ENCODE measurements at regions not wholly inside any gene's neighbourhood (a gene's known extent, or its start where the extent isn't known, plus 50 kb on each side); places are given as distances from the start of the nearest gene placed in this dataset.
"Not testable (repeated sequence)": the region's sequence is repeated elsewhere in the genome, so short reads cannot be mapped to it uniquely, and the experiment has no call there.

- in situ Hi-C loops (cut with MboI; ENCODE audit: low sequenced_read_pairs) = no loop called here
Measured at GRCh38 chr3:106913111-106913698, 464.0 kb upstream of the CCDC54 start.

DNA sequence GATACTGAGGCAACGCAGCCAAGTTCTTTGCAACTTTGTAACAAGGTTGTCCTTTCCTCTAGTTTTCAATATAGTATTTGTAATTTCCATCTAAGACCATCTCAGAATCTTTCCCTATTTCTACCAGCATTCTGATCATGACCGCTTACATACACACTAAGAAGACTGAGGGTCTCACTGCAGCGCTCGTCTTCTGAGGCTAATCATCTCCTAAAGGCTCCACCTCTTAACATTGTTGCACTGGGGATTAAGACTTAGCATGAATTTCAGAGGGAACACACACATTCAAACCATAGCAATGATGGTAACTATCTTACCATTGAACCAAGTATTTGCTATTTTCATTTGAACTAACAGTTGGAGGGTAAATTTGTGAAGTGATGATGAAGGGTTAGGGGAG is 463.3 kb upstream of the CCDC54 start:
- in situ Hi-C loops (cut with MboI; ENCODE audit: low sequenced_read_pairs) = no loop called here

DNA sequence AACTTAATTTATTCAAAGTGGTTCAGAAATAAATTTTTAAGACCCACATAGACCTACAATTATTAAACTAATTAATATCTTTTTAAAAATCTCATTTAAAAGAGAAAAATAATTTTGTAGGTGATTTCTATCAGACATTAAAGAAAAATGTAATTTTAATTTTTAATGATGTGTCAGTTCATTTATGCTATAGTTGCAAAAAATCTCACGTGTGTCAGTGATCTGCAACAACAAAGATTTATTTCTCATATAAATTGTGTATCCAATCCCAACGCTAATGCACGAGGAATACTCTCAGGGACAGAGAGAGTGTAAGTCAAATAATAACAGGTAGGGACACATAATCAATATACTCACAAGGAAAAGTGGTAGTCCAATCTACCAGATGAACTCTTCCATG is 456.6 kb upstream of the CCDC54 start:
- in situ Hi-C loops (cut with MboI; ENCODE audit: low sequenced_read_pairs) = no loop called here

DNA sequence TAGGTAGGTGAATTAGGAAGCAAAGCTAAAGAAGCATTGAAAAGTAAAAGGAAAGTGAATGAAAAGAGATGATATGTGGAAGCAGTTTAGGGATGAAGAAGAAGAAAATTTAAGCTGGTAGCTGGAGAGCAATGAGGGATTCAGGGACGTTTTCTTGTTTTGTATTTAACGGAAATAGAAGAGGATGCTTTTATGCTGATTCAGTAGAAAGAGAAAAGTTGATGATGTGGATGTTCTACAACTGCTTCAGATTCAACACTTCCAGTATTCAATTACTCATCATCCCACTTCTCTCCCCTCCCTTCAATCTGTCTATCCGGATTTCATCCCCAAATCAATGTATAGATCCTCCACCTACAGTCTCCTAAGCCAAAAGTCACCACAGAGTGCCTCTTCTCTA is 448.2 kb upstream of the CCDC54 start:
- in situ Hi-C loops (cut with MboI; ENCODE audit: low sequenced_read_pairs) = no loop called here

DNA sequence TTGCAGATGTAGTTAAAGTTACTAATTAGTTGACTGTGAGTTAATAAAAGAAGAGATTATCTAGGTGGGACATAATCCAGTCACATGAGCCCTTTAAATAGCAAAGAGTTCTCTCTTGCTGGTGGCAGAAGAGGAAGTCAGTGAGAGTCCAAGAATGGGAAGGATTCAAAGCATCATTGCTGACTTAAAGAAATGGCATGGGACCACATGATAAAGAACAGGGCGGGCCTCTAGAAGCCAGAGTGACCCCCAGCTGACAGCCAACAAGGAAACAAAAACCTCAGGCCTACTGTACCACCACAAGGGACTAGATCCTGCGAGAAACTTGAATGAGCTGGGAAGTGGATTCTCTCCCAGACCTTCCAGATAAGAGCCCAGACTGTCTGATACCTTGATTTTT is 447.2 kb upstream of the CCDC54 start:
- in situ Hi-C loops (cut with MboI; ENCODE audit: low sequenced_read_pairs) = no loop called here

DNA sequence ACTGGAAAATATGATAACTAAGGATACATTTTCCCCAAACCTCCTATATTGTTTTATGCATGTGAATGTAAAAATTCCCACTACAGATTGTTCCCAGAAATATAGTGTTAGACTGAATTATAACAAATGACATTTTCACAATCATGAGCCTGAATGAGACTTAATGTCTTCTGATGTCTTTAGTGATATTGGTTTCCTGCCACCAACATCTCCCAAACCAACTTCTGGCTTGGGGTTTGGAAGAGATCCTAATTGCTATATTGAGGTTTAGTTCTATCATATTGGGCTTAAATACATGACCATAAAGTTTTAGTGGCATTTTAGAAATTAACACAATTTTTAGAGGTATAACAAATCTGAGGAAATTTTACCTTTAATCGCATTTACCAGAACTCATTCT is 445.3 kb upstream of the CCDC54 start:
- in situ Hi-C loops (cut with MboI; ENCODE audit: low sequenced_read_pairs) = no loop called here

DNA sequence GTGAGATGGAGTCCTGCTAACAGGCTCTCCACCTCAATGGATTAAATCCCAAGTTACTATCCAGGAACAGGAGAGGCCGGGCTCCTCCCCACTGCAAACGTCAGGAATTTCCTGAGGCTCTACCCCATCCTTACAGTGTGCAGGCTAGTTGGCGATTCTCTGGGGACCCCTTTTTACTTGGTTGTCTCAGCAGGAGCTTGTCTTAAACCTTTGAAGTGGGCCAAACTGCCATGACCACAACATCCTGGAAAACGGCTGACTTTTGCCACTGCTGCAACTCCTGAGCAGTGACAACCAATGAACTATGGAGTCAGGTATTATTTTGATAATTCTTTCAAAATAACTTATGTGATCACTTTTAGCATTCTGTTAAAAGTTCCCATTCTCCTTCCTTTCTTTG is 440.9 kb upstream of the CCDC54 start:
- in situ Hi-C loops (cut with MboI; ENCODE audit: low sequenced_read_pairs) = no loop called here

- in situ Hi-C loops (cut with MboI; ENCODE audit: low sequenced_read_pairs) = no loop called here
Measured at GRCh38 chr3:106942051-106942450, 435.2 kb upstream of the CCDC54 start.

GRCh38 chr3:106943071-106943470 is 434.2 kb upstream of the CCDC54 start:
- in situ Hi-C loops (cut with MboI; ENCODE audit: low sequenced_read_pairs) = no loop called here

DNA sequence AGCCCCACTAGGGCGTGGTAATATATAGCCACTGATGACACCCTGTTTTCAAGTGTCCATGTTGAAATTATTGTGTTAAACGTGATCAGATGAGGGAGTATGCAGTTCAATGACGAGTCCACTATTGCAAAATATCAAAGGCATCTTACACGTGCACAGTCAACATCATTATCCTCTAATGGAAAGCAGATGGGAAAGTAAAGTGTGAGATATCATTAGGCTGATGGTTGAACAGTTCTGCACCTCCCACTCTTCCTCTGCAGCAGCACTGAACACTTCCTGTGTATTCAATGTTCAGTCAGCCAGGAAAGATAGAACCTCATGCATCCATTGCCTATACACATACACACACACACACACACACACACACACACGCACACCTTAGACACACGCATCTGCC is 431.8 kb upstream of the CCDC54 start:
- in situ Hi-C loops (cut with MboI; ENCODE audit: low sequenced_read_pairs) = no loop called here

DNA sequence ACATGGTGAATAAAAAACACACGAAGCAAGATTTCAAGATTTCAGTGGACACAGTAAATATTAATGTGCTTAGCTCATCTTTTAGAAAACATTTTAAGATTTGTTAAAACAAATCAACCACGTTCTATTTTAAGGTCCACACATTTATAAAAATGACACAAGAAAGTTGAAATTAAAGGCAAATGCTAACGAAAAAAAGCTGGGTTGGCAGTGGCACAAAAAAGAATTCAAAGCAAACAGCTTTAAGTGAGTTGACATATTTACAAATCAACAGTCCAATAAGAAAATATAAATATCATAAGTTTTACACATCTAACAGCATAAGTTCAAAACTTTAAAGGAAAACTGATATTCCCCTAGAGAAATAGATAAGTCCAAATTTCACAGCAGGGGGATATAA is 430.4 kb upstream of the CCDC54 start:
- in situ Hi-C loops (cut with MboI; ENCODE audit: low sequenced_read_pairs) = no loop called here

DNA sequence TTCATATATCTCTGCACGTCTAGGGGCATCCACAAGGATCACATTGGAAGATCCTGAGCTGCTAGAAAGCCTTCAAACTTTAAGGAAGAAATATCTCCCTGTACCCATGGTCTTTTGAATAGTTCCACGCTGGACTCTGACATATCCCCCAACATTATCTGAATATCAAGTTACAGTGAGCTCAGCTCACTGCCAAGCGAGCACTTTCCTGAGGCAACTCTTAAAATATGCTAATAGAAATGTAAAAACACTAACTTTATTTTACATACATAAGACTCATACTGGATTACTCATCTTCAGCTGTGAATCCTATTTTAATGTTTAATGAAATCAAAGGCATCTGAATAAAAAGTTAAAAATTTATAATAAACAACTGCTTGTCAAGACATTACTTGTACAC is 420.2 kb upstream of the CCDC54 start:
- in situ Hi-C loops (cut with MboI; ENCODE audit: low sequenced_read_pairs) = no loop called here

GRCh38 chr3:106962993-106963392 is 414.2 kb upstream of the CCDC54 start:
- in situ Hi-C loops (cut with MboI; ENCODE audit: low sequenced_read_pairs) = no loop called here

DNA sequence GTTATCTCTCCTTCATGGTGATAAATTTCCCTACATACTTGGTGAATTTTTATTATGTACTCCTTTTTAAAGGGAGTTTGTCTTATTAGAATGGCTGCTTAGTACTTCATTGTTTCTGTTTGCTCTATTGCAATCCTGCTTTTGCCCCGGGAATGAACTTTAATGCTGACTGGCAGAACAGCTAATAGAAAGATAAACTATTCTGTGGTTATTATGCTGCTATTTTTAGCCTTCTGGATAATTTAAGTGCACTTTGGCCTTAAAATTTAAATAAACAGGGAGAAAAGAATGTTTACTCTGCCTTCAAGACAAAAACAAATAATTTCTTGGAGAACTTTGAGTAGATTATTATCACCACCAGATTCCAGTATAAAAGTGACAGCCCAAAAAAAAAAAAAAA is 413.8 kb upstream of the CCDC54 start:
- in situ Hi-C loops (cut with MboI; ENCODE audit: low sequenced_read_pairs) = no loop called here

DNA sequence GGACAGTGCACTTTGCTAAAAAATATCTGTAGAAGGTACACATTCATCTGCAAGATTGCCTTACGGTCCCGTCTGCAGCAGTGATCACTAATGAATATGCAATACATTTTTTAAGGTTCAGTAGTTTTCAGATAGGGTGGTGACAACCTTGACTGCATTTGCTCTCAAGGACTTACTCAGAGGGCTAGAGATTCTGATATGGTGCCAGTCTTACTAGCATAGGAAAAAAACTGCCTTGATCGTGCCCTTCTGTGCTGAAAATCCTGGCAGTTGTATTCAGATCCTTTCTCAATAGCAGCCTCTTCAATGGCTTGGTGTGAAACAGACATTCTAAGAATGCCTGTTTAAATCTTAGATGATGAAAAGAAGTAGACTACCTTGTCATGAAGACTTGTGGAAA is 411.9 kb upstream of the CCDC54 start:
- in situ Hi-C loops (cut with MboI; ENCODE audit: low sequenced_read_pairs) = no loop called here

GRCh38 chr3:106969596-106969995 is 407.6 kb upstream of the CCDC54 start:
- in situ Hi-C loops (cut with MboI; ENCODE audit: low sequenced_read_pairs) = no loop called here

DNA sequence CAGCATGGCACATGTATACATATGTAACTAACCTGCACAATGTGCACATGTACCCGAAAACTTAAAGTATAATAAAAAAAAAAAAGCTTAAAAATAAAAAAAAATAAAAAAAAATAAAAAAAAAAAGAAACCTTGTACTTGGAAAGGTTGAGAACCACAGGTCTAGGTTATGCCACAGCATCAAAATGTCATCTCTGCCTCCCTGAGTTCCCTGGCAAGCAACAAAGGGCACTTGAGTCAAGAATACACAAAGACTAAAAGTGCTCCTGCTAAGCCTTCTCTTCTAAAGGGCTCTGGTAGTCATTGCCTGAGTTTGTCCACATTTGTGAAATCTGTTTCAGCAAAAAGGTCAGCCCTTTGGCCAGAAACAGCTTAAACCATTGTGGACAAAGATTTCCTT is 395.8 kb upstream of the CCDC54 start:
- in situ Hi-C loops (cut with MboI; ENCODE audit: low sequenced_read_pairs) = no loop called here

- in situ Hi-C loops (cut with MboI; ENCODE audit: low sequenced_read_pairs) = no loop called here
Measured at GRCh38 chr3:106985721-106986120, 391.5 kb upstream of the CCDC54 start.

- in situ Hi-C loops (cut with MboI; ENCODE audit: low sequenced_read_pairs) = not testable (repeated sequence)
Measured at GRCh38 chr3:106998841-106999682, 378.2 kb upstream of the CCDC54 start.

- in situ Hi-C loops (cut with MboI; ENCODE audit: low sequenced_read_pairs) = no loop called here
Measured at GRCh38 chr3:107001635-107002034, 375.6 kb upstream of the CCDC54 start.

DNA sequence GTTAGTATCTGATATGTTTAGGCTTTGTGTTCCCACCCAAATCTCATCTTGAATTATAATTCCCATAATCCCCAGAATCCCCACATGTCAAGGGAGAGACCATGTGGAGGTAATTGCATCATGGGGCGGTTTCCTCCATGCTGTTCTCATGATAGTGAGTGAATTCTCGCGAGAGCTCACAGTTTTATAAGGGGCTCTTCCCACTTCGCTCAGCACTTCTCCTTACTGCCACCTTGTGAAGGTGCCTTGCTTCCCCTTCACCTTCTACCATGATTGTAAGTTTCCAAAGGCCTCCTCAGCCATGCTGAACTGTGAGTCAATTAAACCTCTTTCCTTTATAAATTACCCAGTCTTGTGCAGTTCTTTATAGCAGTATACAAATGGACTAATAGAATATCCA is 371.9 kb upstream of the CCDC54 start:
- in situ Hi-C loops (cut with MboI; ENCODE audit: low sequenced_read_pairs) = not testable (repeated sequence)

DNA sequence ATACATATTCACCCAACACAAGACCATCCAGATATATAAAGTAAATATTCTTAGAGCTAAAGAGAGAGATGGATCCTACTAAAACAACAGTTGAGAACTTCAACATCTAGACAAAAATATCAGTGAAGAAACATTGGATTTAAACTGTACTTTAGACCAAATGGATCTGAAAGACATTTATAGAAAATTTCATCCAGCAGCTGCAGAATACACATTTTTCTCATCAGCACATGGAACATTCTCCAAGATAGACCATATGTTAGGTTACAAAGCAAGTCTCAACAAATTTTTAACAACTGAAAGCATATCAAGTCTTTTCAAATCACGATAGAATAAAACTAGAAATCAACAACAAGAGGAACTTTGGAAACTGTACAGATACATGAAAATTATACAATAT is 369.0 kb upstream of the CCDC54 start:
- in situ Hi-C loops (cut with MboI; ENCODE audit: low sequenced_read_pairs) = no loop called here

- in situ Hi-C loops (cut with MboI; ENCODE audit: low sequenced_read_pairs) = no loop called here
Measured at GRCh38 chr3:107013641-107014040, 363.6 kb upstream of the CCDC54 start.

Data from HL-60/S4 (cell line).